Mucosa of rectum (tissue), 2 donors: ENCODE measurements at regions not wholly inside any gene's neighbourhood (a gene's known extent, or its start where the extent isn't known, plus 50 kb on each side); places are given as distances from the start of the nearest gene placed in this dataset.
"Not testable (repeated sequence)": the region's sequence is repeated elsewhere in the genome, so short reads cannot be mapped to it uniquely, and the experiment has no call there.

Experiments
- H3K27ac ChIP-seq, 2 donors: one replicate each; pipeline ENCODE4 v1.7.0; 2013; ENCODE audit warnings: inconsistent platforms in 2 of 2, low read depth in 2 of 2, low read length in 2 of 2
- H3K27me3 ChIP-seq, 2 donors: one replicate each; pipeline ENCODE4 v1.7.0; 2013; ENCODE audit warnings: low read length in 2 of 2; ENCODE audit not compliant: control insufficient read depth in 2 of 2, insufficient read depth in 2 of 2
- H3K36me3 ChIP-seq, 2 donors: one replicate each; pipeline ENCODE4 v1.7.0; 2013; ENCODE audit warnings: low read length in 2 of 2; ENCODE audit not compliant: control insufficient read depth in 2 of 2, insufficient read depth in 2 of 2
- H3K4me1 ChIP-seq, 2 donors: one replicate each; pipeline ENCODE4 v1.7.0; 2013; ENCODE audit warnings: low read length in 2 of 2, mild to moderate bottlenecking in 1 of 2; ENCODE audit not compliant: control insufficient read depth in 2 of 2, insufficient read depth in 2 of 2
- H3K4me3 ChIP-seq, 2 donors: one replicate each; pipeline ENCODE4 v1.7.0; 2013; ENCODE audit warnings: low read length in 2 of 2
- H3K9ac ChIP-seq, 2 donors: one replicate each; pipeline ENCODE4 v1.7.0; 2013; ENCODE audit warnings: low read length in 2 of 2, low read depth in 1 of 2, mild to moderate bottlenecking in 1 of 2
- H3K9me3 ChIP-seq, 2 donors: one replicate each; pipeline ENCODE4 v1.7.0; 2013; ENCODE audit warnings: low read length in 2 of 2; ENCODE audit not compliant: control insufficient read depth in 2 of 2
- donor health status: healthy.
- donor health status: Normal muscosa, but diverticular disease.

GRCh38 chr2:87539151-87539943, 208.5 kb upstream of the PLGLB2 start:
- H3K4me3 ChIP-seq, H3K36me3 ChIP-seq, H3K9ac ChIP-seq, H3K9me3 ChIP-seq, H3K4me1 ChIP-seq, H3K27ac ChIP-seq, H3K27me3 ChIP-seq: not testable (repeated sequence)

- not testable (repeated sequence) for H3K4me1 ChIP-seq, H3K36me3 ChIP-seq, H3K4me3 ChIP-seq, H3K27me3 ChIP-seq, H3K27ac ChIP-seq, H3K9ac ChIP-seq, H3K9me3 ChIP-seq
Measured at GRCh38 chr2:87540242-87540641, 207.6 kb upstream of the PLGLB2 start.

GRCh38 chr2:87542599-87543174, 205.2 kb upstream of the PLGLB2 start:
- not testable (repeated sequence) for H3K27ac ChIP-seq, H3K9ac ChIP-seq, H3K27me3 ChIP-seq, H3K36me3 ChIP-seq, H3K4me1 ChIP-seq, H3K9me3 ChIP-seq, H3K4me3 ChIP-seq

- not testable (repeated sequence) for H3K36me3 ChIP-seq, H3K27ac ChIP-seq, H3K27me3 ChIP-seq, H3K9ac ChIP-seq, H3K9me3 ChIP-seq, H3K4me3 ChIP-seq, H3K4me1 ChIP-seq
Measured at GRCh38 chr2:87543797-87544196, 204.1 kb upstream of the PLGLB2 start.

GRCh38 chr2:87547106-87547505, 200.8 kb upstream of the PLGLB2 start:
- H3K27ac ChIP-seq, H3K9me3 ChIP-seq, H3K4me1 ChIP-seq, H3K9ac ChIP-seq, H3K27me3 ChIP-seq, H3K4me3 ChIP-seq, H3K36me3 ChIP-seq: not testable (repeated sequence)

GRCh38 chr2:87547966-87548365, 199.9 kb upstream of the PLGLB2 start:
- not testable (repeated sequence) for H3K36me3 ChIP-seq, H3K4me1 ChIP-seq, H3K4me3 ChIP-seq, H3K9me3 ChIP-seq, H3K27me3 ChIP-seq, H3K9ac ChIP-seq, H3K27ac ChIP-seq

GRCh38 chr2:87548681-87549536, 199.0 kb upstream of the PLGLB2 start:
- H3K27me3 ChIP-seq, H3K36me3 ChIP-seq, H3K9ac ChIP-seq, H3K4me3 ChIP-seq, H3K9me3 ChIP-seq, H3K27ac ChIP-seq, H3K4me1 ChIP-seq: not testable (repeated sequence)

- H3K36me3 ChIP-seq, H3K27ac ChIP-seq, H3K4me3 ChIP-seq, H3K9me3 ChIP-seq, H3K9ac ChIP-seq, H3K4me1 ChIP-seq, H3K27me3 ChIP-seq: not testable (repeated sequence)
Measured at GRCh38 chr2:87549561-87550202, 198.2 kb upstream of the PLGLB2 start.

- H3K27me3 ChIP-seq, H3K9me3 ChIP-seq, H3K4me1 ChIP-seq, H3K9ac ChIP-seq, H3K4me3 ChIP-seq, H3K27ac ChIP-seq, H3K36me3 ChIP-seq: not testable (repeated sequence)
Measured at GRCh38 chr2:87554678-87555077, 193.2 kb upstream of the PLGLB2 start.

- not testable (repeated sequence) for H3K4me1 ChIP-seq, H3K27me3 ChIP-seq, H3K36me3 ChIP-seq, H3K9ac ChIP-seq, H3K9me3 ChIP-seq, H3K4me3 ChIP-seq, H3K27ac ChIP-seq
Measured at GRCh38 chr2:87555082-87555481, 192.8 kb upstream of the PLGLB2 start.
